Esophagus muscularis mucosa (tissue), 4 donors: ENCODE measurements at regions not wholly inside any gene's neighbourhood (a gene's known extent, or its start where the extent isn't known, plus 50 kb on each side); places are given as distances from the start of the nearest gene placed in this dataset.

Experiments
- DNase-seq: peaks from one replicate; pipeline ENCODE4 v3.0.0-alpha.2; 2017; ENCODE audit errors: extremely low spot score
- H3K27ac ChIP-seq, 4 donors: fragments of 200-600 bp; sonication (generic); replicated peaks in 1 of 4; 1 replicate in 3 of 4; 2 replicates in 1 of 4; pipeline ENCODE4 v1.5.1; 2016 to 2019; ENCODE audit warnings: mild to moderate bottlenecking in 1 of 4
- H3K27me3 ChIP-seq, 4 donors: fragments of 200-600 bp; sonication (generic); one replicate each; pipeline versions ENCODE4 v1.5.1 to v1.6.0; 2016 to 2019
- H3K36me3 ChIP-seq, 4 donors: fragments of 200-600 bp; sonication (generic); one replicate each; pipeline ENCODE4 v1.5.1; 2016 to 2019
- H3K4me1 ChIP-seq, 4 donors: fragments of 200-600 bp; sonication (generic); one replicate each; pipeline ENCODE4 v1.5.1; 2016 to 2019
- H3K4me3 ChIP-seq, 4 donors: fragments of 200-600 bp; sonication (generic); 1 replicate in 2 of 4; 2 replicates in 2 of 4; pipeline ENCODE4 v1.5.1; 2016 to 2019; ENCODE audit warnings: mild to moderate bottlenecking in 4 of 4, moderate library complexity in 1 of 4
- H3K9me3 ChIP-seq, 4 donors: fragments of 200-600 bp; sonication (generic); 1 replicate in 3 of 4; 2 replicates in 1 of 4; pipeline ENCODE4 v1.5.1; 2016 to 2019
- CTCF ChIP-seq, 3 experiments: fragments of 200-600 bp in 2 of 3; fragments of 450-650 bp in 1 of 3; sonication (generic) in 2 of 3; IDR thresholded peaks; one replicate each; pipeline ENCODE4 v1.5.1; 2017 to 2019; ENCODE audit warnings: antibody characterized with exemption in 3 of 3, mild to moderate bottlenecking in 2 of 3, moderate library complexity in 1 of 3
- EP300 ChIP-seq: sonication (generic); formaldehyde crosslinking; IDR thresholded peaks from one replicate; pipeline ENCODE4 v1.6.1; 2017; ENCODE audit warnings: antibody characterized with exemption
- POLR2A ChIP-seq: fragments of 450-650 bp; IDR thresholded peaks from one replicate; pipeline ENCODE4 v1.6.1; 2017; ENCODE audit warnings: antibody characterized with exemption, moderate library complexity, mild to moderate bottlenecking, low read depth
- POLR2AphosphoS5 ChIP-seq, 2 donors: sonication (generic); formaldehyde crosslinking; IDR thresholded peaks; one replicate each; pipeline ENCODE4 v1.6.1; 2017; ENCODE audit warnings: antibody characterized with exemption in 2 of 2
- WGBS: methylation state at CpG from one replicate; pipeline ENCODE4 v1.1.5; 2018; 5-methylcytosine and 5-hydroxymethylcytosine counted together
- intact Hi-C: fragments of 100-400 bp; cut with DNase I; formaldehyde crosslinking; loops from one replicate; pipeline ENCODE4 v1.15.1; 2023

- 92% methylated on average over 3 of the region's 3 CpGs for WGBS
Observed at GRCh38 chr2:160794926-160795325, 301.3 kb upstream of the RBMS1 start.

GRCh38 chr2:160803881-160804280 is 310.3 kb upstream of the RBMS1 start:
- no peak for TF ChIP-seq CTCF (IDR thresholded peaks at IDR 0.05)
- TF ChIP-seq EP300: no peak
- TF ChIP-seq POLR2AphosphoS5 (IDR thresholded peaks at IDR 0.05): no peak
- TF ChIP-seq POLR2A: no peak
- no peaks in the 10 kb centered on the region for H3K27me3 ChIP-seq

More at GRCh38 chr2:160794926-160795325, 301.3 kb upstream of the RBMS1 start:
- Histone ChIP-seq H3K27ac (no peak overlapping the region), H3K36me3 (no peaks in the 10 kb centered on the region), H3K9me3 (peaks cover 0 to 6% (median 0%) of the 10 kb centered on the region in 4 donors), H3K27me3 (no peaks in the 10 kb centered on the region), H3K4me3 (no peak overlapping the region), H3K4me1 (no peaks in the 10 kb centered on the region)
- DNase-seq: no peak
- intact Hi-C loops: no loop called here
- TF ChIP-seq POLR2A (no peak), EP300 (no peak)

GRCh38 chr2:160810406-160810805 is 316.8 kb upstream of the RBMS1 start:
- Histone ChIP-seq H3K36me3 (no peaks in the 10 kb centered on the region), H3K4me3 (no peak overlapping the region), H3K27me3 (no peaks in the 10 kb centered on the region), H3K27ac (no peak overlapping the region), H3K4me1 (no peaks in the 10 kb centered on the region), H3K9me3 (no peaks in the 10 kb centered on the region)
- intact Hi-C loops: no loop called here
- 97% methylated on average over 3 of the region's 3 CpGs for WGBS
- DNase-seq: no peak
- no peak for TF ChIP-seq POLR2AphosphoS5 (IDR thresholded peaks at IDR 0.05)
- no peak for TF ChIP-seq POLR2A
- no peak for TF ChIP-seq EP300
- no peak for TF ChIP-seq CTCF (IDR thresholded peaks at IDR 0.05)

More at GRCh38 chr2:160803881-160804280, 310.3 kb upstream of the RBMS1 start:
- H3K4me3 ChIP-seq: no peak overlapping the region
- no peak for DNase-seq
- intact Hi-C loops: no loop called here
- H3K27ac ChIP-seq: no peak overlapping the region
- H3K9me3 ChIP-seq: no peaks in the 10 kb centered on the region
- H3K4me1 ChIP-seq: no peaks in the 10 kb centered on the region
- H3K36me3 ChIP-seq: no peaks in the 10 kb centered on the region

GRCh38 chr2:160812830-160813505 is 319.4 kb upstream of the RBMS1 start:
- Histone ChIP-seq H3K9me3 (no peaks in the 10 kb centered on the region), H3K4me3 (peak overlapping the region in 1 of 4 donors; percentile 35), H3K27me3 (no peaks in the 10 kb centered on the region), H3K27ac (peak overlapping the region in 2 of 4 donors; percentile 1 to 28), H3K36me3 (no peaks in the 10 kb centered on the region), H3K4me1 (no peaks in the 10 kb centered on the region)
- intact Hi-C loops: no loop called here
- WGBS: 61% methylated on average over 6 of the region's 6 CpGs
- DNase-seq: no peak
- TF ChIP-seq POLR2AphosphoS5 (IDR thresholded peaks at IDR 0.05) (no peak), POLR2A (no peak), EP300 (no peak), CTCF (IDR thresholded peaks at IDR 0.05) (no peak)

- Histone ChIP-seq H3K4me3 (peak overlapping the region in 1 of 4 donors; percentile 35), H3K9me3 (no peaks in the 10 kb centered on the region), H3K4me1 (no peaks in the 10 kb centered on the region), H3K27me3 (no peaks in the 10 kb centered on the region), H3K36me3 (no peaks in the 10 kb centered on the region), H3K27ac (peak overlapping the region in 2 of 4 donors; percentile 1 to 28)
- intact Hi-C loops: no loop called here
- DNase-seq: no peak
- WGBS: 65% methylated on average over 5 of the region's 5 CpGs
- TF ChIP-seq EP300 (no peak), CTCF (IDR thresholded peaks at IDR 0.05) (no peak), POLR2A (no peak), POLR2AphosphoS5 (IDR thresholded peaks at IDR 0.05) (no peak)
Observed at GRCh38 chr2:160813506-160813858, 319.9 kb upstream of the RBMS1 start.
